ENCODE measurements at regions not wholly inside any gene's neighbourhood (a gene's known extent, or its start where the extent isn't known, plus 50 kb on each side); places are given as distances from the start of the nearest gene placed in this dataset.

DNA sequence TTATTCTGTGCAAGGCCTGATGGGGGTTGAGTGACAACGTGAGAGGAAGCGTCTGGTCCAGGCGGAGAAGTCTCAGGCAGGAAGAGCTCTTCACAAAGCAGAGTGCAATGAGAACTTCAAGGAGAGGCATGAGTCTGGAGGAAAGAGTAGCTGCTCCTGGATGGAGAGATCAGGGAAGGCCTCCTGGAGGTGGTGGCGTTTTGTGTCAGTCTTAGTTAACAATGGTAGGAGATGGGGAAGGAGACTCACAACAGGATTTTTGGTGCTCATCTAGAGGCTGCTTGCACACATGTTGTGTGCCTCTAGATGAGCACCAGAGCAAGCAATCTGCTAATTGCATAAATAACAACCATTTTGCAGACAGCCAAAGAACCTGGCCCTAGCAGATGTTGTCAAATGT is 442.8 kb upstream of the PODXL start:
- no peak for TF ChIP-seq CTCF (IDR thresholded peaks at IDR 0.05; ENCODE audit: low read length)
- no peak for TF ChIP-seq EZH2 (IDR thresholded peaks at IDR 0.05; ENCODE audit: borderline replicate concordance, low read length)
